Activated CD8-positive, alpha-beta memory T cell treated with anti-CD3 and anti-CD28 coated beads, Interleukin-2, amount 50 U/mL, for 1 hour (primary cell): ENCODE measurements at regions not wholly inside any gene's neighbourhood (a gene's known extent, or its start where the extent isn't known, plus 50 kb on each side); places are given as distances from the start of the nearest gene placed in this dataset.

ENCODE experiments used
- DNase-seq: peaks from one replicate; pipeline ENCODE4 v3.0.0-alpha.2; 2020; ENCODE audit errors: extremely low read depth

- no peak for DNase-seq
Measured at GRCh38 chr13:73708393-73708985, 425.7 kb downstream of the KLF12 start.

- DNase-seq = no peak
Measured at GRCh38 chr13:73704587-73704986, 429.6 kb downstream of the KLF12 start.

- no peak for DNase-seq
Measured at GRCh38 chr13:73703606-73704005, 430.6 kb downstream of the KLF12 start.

- no peak for DNase-seq
Measured at GRCh38 chr13:73702419-73703071, 431.7 kb downstream of the KLF12 start.

- no peak for DNase-seq
Measured at GRCh38 chr13:73701160-73701559, 433.0 kb downstream of the KLF12 start.

- no peak for DNase-seq
Measured at GRCh38 chr13:73698859-73699258, 435.3 kb downstream of the KLF12 start.

- DNase-seq = no peak
Measured at GRCh38 chr13:73697166-73697565, 437.0 kb downstream of the KLF12 start.

- DNase-seq = no peak
Measured at GRCh38 chr13:73696713-73697112, 437.5 kb downstream of the KLF12 start.

- DNase-seq = no peak
Measured at GRCh38 chr13:73696271-73696670, 437.9 kb downstream of the KLF12 start.

- DNase-seq = no peak
Measured at GRCh38 chr13:73695325-73695724, 438.9 kb downstream of the KLF12 start.

- DNase-seq = no peak
Measured at GRCh38 chr13:73693215-73693614, 441.0 kb downstream of the KLF12 start.

- DNase-seq = no peak
Measured at GRCh38 chr13:73691891-73692290, 442.3 kb downstream of the KLF12 start.

- DNase-seq = no peak
Measured at GRCh38 chr13:73687929-73688328, 446.3 kb downstream of the KLF12 start.

GRCh38 chr13:73687087-73687486, 447.1 kb downstream of the KLF12 start:
- DNase-seq = no peak

GRCh38 chr13:73684750-73685149, 449.5 kb downstream of the KLF12 start:
- no peak for DNase-seq

- DNase-seq = no peak
Measured at GRCh38 chr13:73684286-73684685, 449.9 kb downstream of the KLF12 start.

GRCh38 chr13:73683746-73684145, 450.5 kb downstream of the KLF12 start:
- DNase-seq = no peak

- DNase-seq = no peak
Measured at GRCh38 chr13:73681779-73682178, 452.4 kb downstream of the KLF12 start.

- DNase-seq = no peak
Measured at GRCh38 chr13:73681015-73681414, 453.2 kb downstream of the KLF12 start.

GRCh38 chr13:73677048-73677601, 457.1 kb downstream of the KLF12 start:
- no peak for DNase-seq

- DNase-seq = no peak
Measured at GRCh38 chr13:73676550-73677047, 457.6 kb downstream of the KLF12 start.

GRCh38 chr13:73675821-73676220, 458.4 kb downstream of the KLF12 start:
- DNase-seq = no peak

- no peak for DNase-seq
Measured at GRCh38 chr13:73674570-73674969, 459.6 kb downstream of the KLF12 start.
